Omental fat pad (tissue), 3 donors: ENCODE measurements at regions not wholly inside any gene's neighbourhood (a gene's known extent, or its start where the extent isn't known, plus 50 kb on each side); places are given as distances from the start of the nearest gene placed in this dataset.

Experiments used
- ATAC-seq: fragments of 150-250 bp; one replicate; pipeline ENCODE4 v1.9.1; 2016; ENCODE audit warnings: mild to moderate bottlenecking, moderate library complexity; ENCODE audit not compliant: low FRiP score
- DNase-seq: peaks from one replicate; pipeline ENCODE4 v3.0.0-alpha.2; 2019; ENCODE audit warnings: low spot score
- TF ChIP-seq, protein P1 (sequence below), 3 donors: fragments of 450-650 bp; IDR thresholded peaks; one replicate each; pipeline ENCODE4 v1.5.1; 2016 to 2017; ENCODE audit warnings: antibody characterized with exemption in 3 of 3, mild to moderate bottlenecking in 3 of 3, moderate library complexity in 2 of 3

DNA sequence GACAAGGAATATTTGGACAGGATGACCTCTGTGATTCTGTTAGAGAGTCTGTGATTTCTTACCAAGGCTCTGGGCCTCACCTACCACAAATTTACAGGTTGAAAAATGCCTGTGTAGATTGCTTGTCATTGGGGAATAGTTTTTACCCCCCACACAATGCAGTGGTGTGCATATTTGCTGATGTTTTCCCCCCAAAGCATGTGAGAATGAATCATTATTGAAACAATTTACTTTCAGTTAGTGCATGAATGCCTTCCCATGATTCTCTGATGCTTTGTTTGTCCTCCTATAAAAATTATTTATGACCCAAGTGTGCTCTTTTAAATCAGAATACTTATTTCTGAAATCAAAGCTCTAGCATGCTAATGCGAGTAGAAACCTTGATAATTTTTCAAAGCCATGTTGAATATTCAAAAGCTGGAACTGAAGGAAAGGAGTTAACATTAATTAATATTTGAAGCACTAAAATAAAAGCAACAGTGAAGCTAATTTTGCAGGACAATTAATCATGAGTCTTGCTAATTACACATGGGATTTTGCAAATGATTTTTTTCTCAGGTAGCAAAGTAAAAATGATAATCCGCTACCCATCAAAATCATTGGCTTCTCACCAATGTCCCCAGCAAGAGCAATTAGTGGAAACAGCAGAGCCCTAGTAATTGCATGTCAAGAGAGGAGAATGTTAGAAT, 361.2 kb upstream of the HNRNPA3 start:
- no peak for DNase-seq
- no peak for ATAC-seq
- TF ChIP-seq, protein P1, sequence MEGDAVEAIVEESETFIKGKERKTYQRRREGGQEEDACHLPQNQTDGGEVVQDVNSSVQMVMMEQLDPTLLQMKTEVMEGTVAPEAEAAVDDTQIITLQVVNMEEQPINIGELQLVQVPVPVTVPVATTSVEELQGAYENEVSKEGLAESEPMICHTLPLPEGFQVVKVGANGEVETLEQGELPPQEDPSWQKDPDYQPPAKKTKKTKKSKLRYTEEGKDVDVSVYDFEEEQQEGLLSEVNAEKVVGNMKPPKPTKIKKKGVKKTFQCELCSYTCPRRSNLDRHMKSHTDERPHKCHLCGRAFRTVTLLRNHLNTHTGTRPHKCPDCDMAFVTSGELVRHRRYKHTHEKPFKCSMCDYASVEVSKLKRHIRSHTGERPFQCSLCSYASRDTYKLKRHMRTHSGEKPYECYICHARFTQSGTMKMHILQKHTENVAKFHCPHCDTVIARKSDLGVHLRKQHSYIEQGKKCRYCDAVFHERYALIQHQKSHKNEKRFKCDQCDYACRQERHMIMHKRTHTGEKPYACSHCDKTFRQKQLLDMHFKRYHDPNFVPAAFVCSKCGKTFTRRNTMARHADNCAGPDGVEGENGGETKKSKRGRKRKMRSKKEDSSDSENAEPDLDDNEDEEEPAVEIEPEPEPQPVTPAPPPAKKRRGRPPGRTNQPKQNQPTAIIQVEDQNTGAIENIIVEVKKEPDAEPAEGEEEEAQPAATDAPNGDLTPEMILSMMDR (IDR thresholded peaks at IDR 0.05): no peak

GRCh38 chr2:176851889-176852483, 360.6 kb upstream of the HNRNPA3 start:
- DNase-seq: no peak
- TF ChIP-seq, protein P1 (IDR thresholded peaks at IDR 0.05): no peak
- ATAC-seq: no peak

- ATAC-seq (no peak), DNase-seq (no peak)
- TF ChIP-seq, protein P1 (IDR thresholded peaks at IDR 0.05): no peak
Measured at GRCh38 chr2:176852667-176853066, 359.9 kb upstream of the HNRNPA3 start.

GRCh38 chr2:176854062-176854461, 358.5 kb upstream of the HNRNPA3 start:
- DNase-seq (no peak), ATAC-seq (no peak)
- TF ChIP-seq, protein P1 (IDR thresholded peaks at IDR 0.05): no peak

DNA sequence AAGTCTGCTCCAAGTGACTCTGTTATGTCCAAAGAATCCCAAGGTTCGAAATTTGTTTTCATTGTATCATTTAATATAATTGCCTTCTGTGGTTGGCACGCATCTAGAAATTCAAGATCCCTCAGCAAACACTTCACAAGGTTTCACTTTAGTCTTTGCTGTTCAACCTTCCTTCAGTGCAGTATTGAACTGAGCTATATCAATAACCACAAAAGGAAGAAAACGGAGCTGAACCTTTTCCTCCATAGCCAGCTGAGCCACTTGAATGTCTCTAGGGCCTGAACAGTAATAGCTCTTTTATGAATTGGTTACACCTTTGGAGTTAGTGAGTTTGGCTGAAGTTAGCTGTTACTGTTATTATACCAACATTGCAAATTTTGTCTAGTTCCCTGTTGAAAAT, 357.7 kb upstream of the HNRNPA3 start:
- TF ChIP-seq, protein P1 (IDR thresholded peaks at IDR 0.05): no peak
- ATAC-seq (no peak), DNase-seq (no peak)

DNA sequence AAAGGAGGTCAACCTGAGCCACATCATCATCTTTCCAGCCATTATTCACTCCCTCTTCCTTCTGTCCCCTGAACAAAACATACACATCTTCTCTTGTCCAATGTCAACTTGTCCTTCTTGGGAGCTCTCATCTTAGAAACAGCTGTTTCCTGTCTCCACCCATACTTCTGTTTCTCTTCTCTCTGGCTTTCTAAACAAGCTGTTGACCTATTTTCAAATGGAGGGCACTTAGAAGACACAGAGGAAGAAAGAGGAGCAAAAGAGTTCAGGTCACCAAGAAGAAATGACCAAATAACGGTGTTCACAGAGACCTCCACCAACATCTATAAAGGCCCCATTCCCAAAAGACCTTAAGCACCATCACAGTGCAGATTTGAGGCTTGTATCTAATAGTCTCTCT, 355.9 kb upstream of the HNRNPA3 start:
- TF ChIP-seq, protein P1 (IDR thresholded peaks at IDR 0.05): no peak
- DNase-seq (no peak), ATAC-seq (no peak)

DNA sequence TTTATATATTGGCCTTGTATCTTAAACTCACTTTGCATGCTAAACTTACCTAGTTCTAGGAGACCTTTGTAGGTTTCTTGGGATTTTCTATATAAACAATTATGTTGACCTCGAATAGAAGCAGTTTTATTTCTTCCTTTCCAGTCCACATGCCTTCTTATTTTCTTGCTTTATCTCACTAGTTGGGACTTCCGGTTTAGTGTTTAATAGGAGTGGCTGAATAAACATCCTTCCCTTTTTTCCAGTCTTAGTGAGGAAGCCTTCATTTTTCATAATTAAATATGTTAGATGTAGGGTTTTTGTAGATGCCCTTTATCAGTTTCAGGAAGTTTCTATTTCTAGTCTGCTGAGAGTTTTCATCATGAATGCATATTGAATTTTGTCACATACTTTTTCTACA, 347.3 kb upstream of the HNRNPA3 start:
- TF ChIP-seq, protein P1 (IDR thresholded peaks at IDR 0.05): no peak
- DNase-seq: no peak
- no peak for ATAC-seq
